MCF 10A (cell line): ENCODE measurements at regions not wholly inside any gene's neighbourhood (a gene's known extent, or its start where the extent isn't known, plus 50 kb on each side); places are given as distances from the start of the nearest gene placed in this dataset.

Experiments used
- BruUV-seq: library from RNA; stranded (reverse); fragments of 400-500 nt; replicated peaks from 2 replicates; lab custom pipeline; 2021; lab: Mats Ljungman, UMichigan
- CTCF ChIA-PET: fragments of 300-600 bp; sonication (Branson Sonifier 250); formaldehyde crosslinking; extraction: SDS; loops from one replicate; lab custom pipeline; 2021; ENCODE audit warnings: antibody characterized with exemption, inconsistent platforms; lab: Yijun Ruan, JAX
- POLR2A ChIA-PET: fragments of 300-600, 350-650 bp; sonication (Branson Sonifier 250); formaldehyde crosslinking; extraction: SDS; loops from one replicate; lab custom pipeline; 2020; ENCODE audit warnings: antibody characterized with exemption, inconsistent platforms; lab: Yijun Ruan, JAX
- DNase-seq: peaks from one replicate; pipeline ENCODE4 v3.0.0-alpha.2; 2018; ENCODE audit not compliant: unreplicated experiment
- H3K27ac Mint-ChIP-seq: one replicate; pipeline ENCODE4 v1.8.0; 2022; ENCODE audit warnings: mild to moderate bottlenecking, low read depth, mixed read lengths; ENCODE audit not compliant: unreplicated experiment
- H3K27me3 Mint-ChIP-seq: one replicate; pipeline ENCODE4 v1.8.0; 2022; ENCODE audit warnings: mixed read lengths; ENCODE audit not compliant: insufficient read depth, unreplicated experiment
- H3K36me3 Mint-ChIP-seq: one replicate; pipeline ENCODE4 v1.8.0; 2022; ENCODE audit warnings: mild to moderate bottlenecking, moderate library complexity, mixed read lengths; ENCODE audit not compliant: insufficient read depth, unreplicated experiment
- H3K4me1 Mint-ChIP-seq: one replicate; pipeline ENCODE4 v1.8.0; 2022; ENCODE audit warnings: mixed read lengths; ENCODE audit not compliant: insufficient read depth, unreplicated experiment
- H3K4me3 Mint-ChIP-seq: one replicate; pipeline ENCODE4 v1.8.0; 2022; ENCODE audit warnings: mild to moderate bottlenecking, moderate library complexity, mixed read lengths; ENCODE audit not compliant: unreplicated experiment
- H3K9me3 Mint-ChIP-seq: one replicate; pipeline ENCODE4 v1.8.0; 2022; ENCODE audit warnings: mixed read lengths; ENCODE audit not compliant: unreplicated experiment
- CTCF ChIP-seq: fragments of 200-600 bp; IDR thresholded peaks from one replicate; pipeline ENCODE4 v1.8.0; 2022; ENCODE audit warnings: antibody characterized with exemption, mild to moderate bottlenecking; ENCODE audit not compliant: unreplicated experiment
- intact Hi-C: fragments of 100-400 bp; cut with micrococcal nuclease; formaldehyde crosslinking; loops from 2 replicates; pipeline ENCODE4 v1.14.1; 2022

DNA sequence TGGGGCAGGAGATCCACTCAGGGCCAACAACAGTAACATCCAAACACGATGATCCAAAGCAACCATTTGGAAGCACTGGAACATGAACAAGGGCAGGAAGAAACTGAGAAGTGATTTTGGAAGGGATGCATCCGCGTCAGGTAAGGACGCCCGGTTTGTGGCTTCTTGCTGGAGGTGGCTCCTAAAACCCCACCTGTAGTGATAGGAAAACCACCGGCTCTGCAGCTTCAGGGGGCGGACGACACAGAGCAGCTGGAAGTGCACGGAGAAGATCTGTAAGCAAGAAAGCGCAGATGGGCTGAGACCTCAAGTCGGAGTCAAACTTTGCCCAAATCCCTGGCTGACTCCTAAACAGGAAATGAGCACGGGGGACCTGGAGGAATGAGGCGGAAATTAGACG, 1066.1 kb downstream of the BRD1 start:
- H3K9me3 Mint-ChIP-seq: peaks cover 52% of the 10 kb centered on the region
- H3K4me3 Mint-ChIP-seq: no peak overlapping the region
- BruUV-seq: no TSS peak
- DNase-seq: no peak
- no peak for TF ChIP-seq CTCF
- H3K27me3 Mint-ChIP-seq: no peaks in the 10 kb centered on the region
- CTCF ChIA-PET: no interaction called here
- no peaks in the 10 kb centered on the region for H3K36me3 Mint-ChIP-seq
- H3K4me1 Mint-ChIP-seq: no peaks in the 10 kb centered on the region
- no peak overlapping the region for H3K27ac Mint-ChIP-seq
- intact Hi-C loops: no loop called here
- POLR2A ChIA-PET: no interaction called here

GRCh38 chr22:48760481-48761390, 1066.9 kb downstream of the BRD1 start:
- DNase-seq: no peak
- no peaks in the 10 kb centered on the region for H3K27me3 Mint-ChIP-seq
- ChIA-PET CTCF (no interaction called here), POLR2A (no interaction called here)
- no TSS peak for BruUV-seq
- peaks cover 52% of the 10 kb centered on the region for H3K9me3 Mint-ChIP-seq
- H3K4me1 Mint-ChIP-seq: no peaks in the 10 kb centered on the region
- no peaks in the 10 kb centered on the region for H3K36me3 Mint-ChIP-seq
- H3K27ac Mint-ChIP-seq: no peak overlapping the region
- H3K4me3 Mint-ChIP-seq: no peak overlapping the region
- intact Hi-C loops: no loop called here
- TF ChIP-seq CTCF: no peak

- no peaks in the 10 kb centered on the region for H3K36me3 Mint-ChIP-seq
- no peak for TF ChIP-seq CTCF
- H3K4me3 Mint-ChIP-seq: no peak overlapping the region
- BruUV-seq: no TSS peak
- ChIA-PET CTCF (no interaction called here), POLR2A (no interaction called here)
- no peaks in the 10 kb centered on the region for H3K4me1 Mint-ChIP-seq
- no peak for DNase-seq
- no peaks in the 10 kb centered on the region for H3K27me3 Mint-ChIP-seq
- intact Hi-C loops: no loop called here
- H3K9me3 Mint-ChIP-seq: peaks cover 47% of the 10 kb centered on the region
- no peak overlapping the region for H3K27ac Mint-ChIP-seq
Observed at GRCh38 chr22:48758881-48759875, 1068.5 kb downstream of the BRD1 start.

GRCh38 chr22:48757985-48758561, 1069.6 kb downstream of the BRD1 start:
- no peaks in the 10 kb centered on the region for H3K4me1 Mint-ChIP-seq

More at GRCh38 chr22:48757985-48758561, 1069.6 kb downstream of the BRD1 start:
- DNase-seq: no peak
- Mint-ChIP-seq H3K27ac (no peak overlapping the region), H3K9me3 (peaks cover 48% of the 10 kb centered on the region), H3K36me3 (no peaks in the 10 kb centered on the region), H3K27me3 (no peaks in the 10 kb centered on the region), H3K4me3 (no peak overlapping the region)
- no peak for TF ChIP-seq CTCF
- intact Hi-C loops: no loop called here
- BruUV-seq: no TSS peak
- ChIA-PET POLR2A (no interaction called here), CTCF (no interaction called here)
